Astrocyte (in vitro differentiated cells and primary cell): ENCODE measurements at regions not wholly inside any gene's neighbourhood (a gene's known extent, or its start where the extent isn't known, plus 50 kb on each side); places are given as distances from the start of the nearest gene placed in this dataset.

Experiments used
- EZH2 ChIP-seq: IDR thresholded peaks from 2 replicates; pipeline ENCODE4 v1.6.1; 2012; ENCODE audit warnings: mild to moderate bottlenecking, low read length, inconsistent platforms; ENCODE audit not compliant: insufficient read depth
- TF ChIP-seq, protein P1 (sequence below): IDR thresholded peaks from 2 replicates; pipeline ENCODE4 v1.5.1; 2011; ENCODE audit warnings: low read depth, mild to moderate bottlenecking, inconsistent platforms, low read length, moderate library complexity; ENCODE audit not compliant: insufficient read depth

DNA sequence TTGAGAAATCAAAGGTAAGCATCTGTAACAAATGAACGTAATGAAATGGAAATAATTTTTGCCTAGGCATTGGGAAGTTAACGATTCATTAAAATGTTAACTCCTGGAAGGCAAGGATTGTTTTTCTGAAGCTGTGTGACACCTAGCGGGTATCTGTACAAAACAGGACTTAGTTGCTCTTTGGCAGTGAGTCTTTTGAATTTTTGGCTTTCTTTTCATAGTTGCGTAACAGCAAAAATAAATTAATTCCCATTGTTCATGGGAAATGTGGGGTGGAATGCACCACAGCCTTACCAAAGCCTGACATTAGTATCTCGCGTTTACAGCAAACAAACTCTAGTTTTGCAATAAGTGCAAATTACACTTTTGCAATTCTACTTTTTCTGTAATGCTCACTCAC is 92.7 kb upstream of the DTNBP1 start:
- TF ChIP-seq, protein P1, sequence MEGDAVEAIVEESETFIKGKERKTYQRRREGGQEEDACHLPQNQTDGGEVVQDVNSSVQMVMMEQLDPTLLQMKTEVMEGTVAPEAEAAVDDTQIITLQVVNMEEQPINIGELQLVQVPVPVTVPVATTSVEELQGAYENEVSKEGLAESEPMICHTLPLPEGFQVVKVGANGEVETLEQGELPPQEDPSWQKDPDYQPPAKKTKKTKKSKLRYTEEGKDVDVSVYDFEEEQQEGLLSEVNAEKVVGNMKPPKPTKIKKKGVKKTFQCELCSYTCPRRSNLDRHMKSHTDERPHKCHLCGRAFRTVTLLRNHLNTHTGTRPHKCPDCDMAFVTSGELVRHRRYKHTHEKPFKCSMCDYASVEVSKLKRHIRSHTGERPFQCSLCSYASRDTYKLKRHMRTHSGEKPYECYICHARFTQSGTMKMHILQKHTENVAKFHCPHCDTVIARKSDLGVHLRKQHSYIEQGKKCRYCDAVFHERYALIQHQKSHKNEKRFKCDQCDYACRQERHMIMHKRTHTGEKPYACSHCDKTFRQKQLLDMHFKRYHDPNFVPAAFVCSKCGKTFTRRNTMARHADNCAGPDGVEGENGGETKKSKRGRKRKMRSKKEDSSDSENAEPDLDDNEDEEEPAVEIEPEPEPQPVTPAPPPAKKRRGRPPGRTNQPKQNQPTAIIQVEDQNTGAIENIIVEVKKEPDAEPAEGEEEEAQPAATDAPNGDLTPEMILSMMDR, result no peak
- no peak for TF ChIP-seq EZH2
